Fibroblast of mammary gland (primary cell): ENCODE measurements at regions not wholly inside any gene's neighbourhood (a gene's known extent, or its start where the extent isn't known, plus 50 kb on each side); places are given as distances from the start of the nearest gene placed in this dataset.

Experiments
- DNase-seq: peaks from one replicate; pipeline ENCODE4 v3.0.0-alpha.2; 2010; ENCODE audit warnings: low read depth
- H3K4me3 ChIP-seq: 2 replicates; pipeline ENCODE4 v1.5.1; 2011; ENCODE audit warnings: low read depth, mild to moderate bottlenecking, low read length, moderate library complexity; ENCODE audit not compliant: control insufficient read depth
- TF ChIP-seq, protein P1 (sequence below): conservative IDR thresholded peaks from 2 replicates; pipeline ENCODE4 v1.5.1; 2011; ENCODE audit warnings: low read depth, low read length, inconsistent platforms; ENCODE audit not compliant: control insufficient read depth, insufficient read depth

DNA sequence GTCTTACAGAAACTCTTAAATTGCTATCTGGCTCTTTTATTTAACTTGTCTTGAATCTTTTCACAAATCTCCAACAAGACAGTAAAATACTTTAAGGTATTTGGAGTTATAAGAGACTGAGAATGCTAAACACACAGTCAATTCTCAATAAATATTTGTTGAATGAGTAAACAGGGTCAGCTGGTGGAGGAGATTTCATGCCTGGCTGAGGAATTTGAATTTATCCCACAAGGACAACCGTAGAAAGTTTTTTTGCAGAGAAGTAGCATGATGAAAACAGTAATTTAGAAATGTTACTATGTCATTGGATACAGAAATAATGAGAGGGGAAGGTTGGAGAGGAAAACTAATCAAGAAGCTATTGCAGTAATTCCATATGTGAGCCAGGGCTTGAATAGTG lies 1223.7 kb downstream of the PCDH17 start:
- H3K4me3 ChIP-seq, result no peak overlapping the region
- no peak for DNase-seq
- TF ChIP-seq, protein P1, sequence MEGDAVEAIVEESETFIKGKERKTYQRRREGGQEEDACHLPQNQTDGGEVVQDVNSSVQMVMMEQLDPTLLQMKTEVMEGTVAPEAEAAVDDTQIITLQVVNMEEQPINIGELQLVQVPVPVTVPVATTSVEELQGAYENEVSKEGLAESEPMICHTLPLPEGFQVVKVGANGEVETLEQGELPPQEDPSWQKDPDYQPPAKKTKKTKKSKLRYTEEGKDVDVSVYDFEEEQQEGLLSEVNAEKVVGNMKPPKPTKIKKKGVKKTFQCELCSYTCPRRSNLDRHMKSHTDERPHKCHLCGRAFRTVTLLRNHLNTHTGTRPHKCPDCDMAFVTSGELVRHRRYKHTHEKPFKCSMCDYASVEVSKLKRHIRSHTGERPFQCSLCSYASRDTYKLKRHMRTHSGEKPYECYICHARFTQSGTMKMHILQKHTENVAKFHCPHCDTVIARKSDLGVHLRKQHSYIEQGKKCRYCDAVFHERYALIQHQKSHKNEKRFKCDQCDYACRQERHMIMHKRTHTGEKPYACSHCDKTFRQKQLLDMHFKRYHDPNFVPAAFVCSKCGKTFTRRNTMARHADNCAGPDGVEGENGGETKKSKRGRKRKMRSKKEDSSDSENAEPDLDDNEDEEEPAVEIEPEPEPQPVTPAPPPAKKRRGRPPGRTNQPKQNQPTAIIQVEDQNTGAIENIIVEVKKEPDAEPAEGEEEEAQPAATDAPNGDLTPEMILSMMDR, result no peak

DNA sequence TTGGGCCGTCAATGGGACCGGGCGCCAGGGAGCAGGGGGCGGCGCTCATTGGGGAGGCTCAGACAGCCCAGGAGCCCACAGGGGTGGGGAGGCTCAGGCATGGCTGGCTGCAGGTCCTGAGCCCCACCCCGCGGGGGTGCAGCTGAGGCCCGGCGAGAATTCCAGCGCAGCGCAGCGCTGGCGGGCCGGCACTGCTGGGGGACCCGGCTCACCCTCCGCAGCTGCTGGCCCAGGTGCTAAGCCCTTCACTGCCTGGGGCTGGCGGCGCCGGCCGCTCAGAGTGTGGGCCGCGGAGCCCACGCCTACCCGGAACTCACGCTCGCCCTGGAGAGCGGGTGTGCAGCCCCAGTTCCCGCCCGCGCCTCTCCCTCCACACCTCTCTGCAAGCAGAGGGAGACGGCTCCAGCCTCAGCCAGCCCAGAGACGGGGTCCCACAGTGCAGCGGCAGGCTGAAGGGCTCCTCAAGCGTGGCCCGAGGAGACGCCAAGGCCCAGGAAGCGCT lies 1227.4 kb downstream of the PCDH17 start:
- no peak for DNase-seq
- H3K4me3 ChIP-seq, result no peak overlapping the region
- TF ChIP-seq, protein P1, result no peak

- H3K4me3 ChIP-seq, result no peak overlapping the region
- TF ChIP-seq, protein P1, result no peak
- no peak for DNase-seq
These were observed 1233.7 kb downstream of the PCDH17 start for GRCh38 chr13:58865286-58865685.

- no peak for DNase-seq
- TF ChIP-seq, protein P1, result no peak
These were observed 1238.0 kb downstream of the PCDH17 start for GRCh38 chr13:58869566-58869965.

DNA sequence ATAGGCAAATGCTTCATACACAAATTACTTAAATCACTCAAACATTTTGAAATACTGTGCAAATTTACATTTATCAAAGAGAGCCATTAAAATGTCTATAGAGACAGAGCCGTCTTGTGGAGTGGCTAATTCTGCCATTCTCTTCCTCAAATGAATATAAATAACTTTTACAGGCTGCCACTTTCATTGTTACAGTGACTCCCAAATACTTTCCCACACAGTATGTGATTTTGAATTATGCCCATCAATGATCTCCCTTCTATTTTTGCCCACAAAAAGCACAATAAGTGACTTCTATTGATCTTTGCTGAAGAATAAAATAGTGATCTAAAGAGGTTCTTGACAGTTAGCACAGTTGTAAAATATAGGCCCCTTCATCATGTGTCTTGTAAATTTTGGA lies 1244.9 kb downstream of the PCDH17 start:
- DNase-seq, result no peak
- no peak overlapping the region for H3K4me3 ChIP-seq
- TF ChIP-seq, protein P1, result no peak

More at GRCh38 chr13:58869566-58869965, 1238.0 kb downstream of the PCDH17 start:
- no peak overlapping the region for H3K4me3 ChIP-seq

GRCh38 chr13:58879114-58879513 lies 1247.6 kb downstream of the PCDH17 start:
- no peak for DNase-seq
- no peak overlapping the region for H3K4me3 ChIP-seq
- TF ChIP-seq, protein P1, result no peak

- DNase-seq, result no peak
- no peak overlapping the region for H3K4me3 ChIP-seq
- TF ChIP-seq, protein P1, result no peak
These were observed 1251.0 kb downstream of the PCDH17 start for GRCh38 chr13:58882516-58882915.
